GM23248 (cell line): ENCODE measurements at regions not wholly inside any gene's neighbourhood (a gene's known extent, or its start where the extent isn't known, plus 50 kb on each side); places are given as distances from the start of the nearest gene placed in this dataset.

Experiments
- EZH2 ChIP-seq: fragments of 200-600 bp; sonication (generic); IDR thresholded peaks from 2 replicates; pipeline ENCODE4 v1.6.1; 2018; ENCODE audit warnings: antibody characterized with exemption, mild to moderate bottlenecking; ENCODE audit not compliant: insufficient read depth, poor library complexity, severe bottlenecking
- EZH2phosphoT487 ChIP-seq: fragments of 200-600 bp; sonication (generic); IDR thresholded peaks from 2 replicates; pipeline ENCODE4 v1.6.1; 2018; ENCODE audit warnings: antibody characterized with exemption, moderate library complexity, mild to moderate bottlenecking, low read depth; ENCODE audit not compliant: insufficient read depth

DNA sequence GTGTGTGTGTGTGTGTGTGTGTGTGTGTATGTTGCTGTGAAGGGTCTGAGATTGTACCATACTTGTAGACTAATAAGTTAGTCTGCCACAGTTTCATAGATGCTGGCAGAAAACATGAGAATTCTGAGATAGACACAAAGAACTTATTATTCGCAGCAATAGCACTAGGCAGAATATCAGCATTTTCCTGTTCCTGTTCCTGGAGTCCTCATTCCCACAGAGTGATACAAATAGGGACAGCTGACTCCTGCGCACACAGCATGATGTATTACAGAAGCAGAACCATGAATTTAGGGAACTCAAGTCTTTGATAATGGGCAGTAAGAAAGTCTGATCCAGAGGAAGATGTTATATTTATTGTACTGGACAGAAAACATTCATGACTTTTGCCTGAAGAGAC, 1466.3 kb downstream of the DPP10 start:
- no peak for TF ChIP-seq EZH2
- no peak for TF ChIP-seq EZH2phosphoT487
